ENCODE measurements at regions not wholly inside any gene's neighbourhood (a gene's known extent, or its start where the extent isn't known, plus 50 kb on each side); places are given as distances from the start of the nearest gene placed in this dataset.

DNA sequence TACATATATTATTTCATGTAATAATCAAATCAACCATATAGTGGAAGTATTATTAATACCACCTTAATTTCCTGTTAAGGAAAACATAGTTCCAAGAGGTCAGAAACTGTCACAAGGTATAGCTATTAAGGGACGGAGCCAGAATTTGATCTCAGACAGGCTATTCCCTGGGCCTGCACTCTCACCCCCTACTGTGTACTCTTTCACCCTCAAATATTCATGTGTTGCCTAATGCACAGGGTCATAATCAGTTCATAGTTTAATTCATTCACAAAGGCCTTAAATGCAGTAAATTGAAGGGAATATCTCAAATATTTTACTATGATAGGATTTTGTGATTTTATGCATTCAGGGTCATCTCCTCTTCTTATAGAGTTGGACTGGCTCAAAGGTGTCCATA lies 67.2 kb upstream of the IFNGR1 start:
- no peak for TF ChIP-seq POLR2A (IDR thresholded peaks at IDR 0.05)
- TF ChIP-seq, protein P1, sequence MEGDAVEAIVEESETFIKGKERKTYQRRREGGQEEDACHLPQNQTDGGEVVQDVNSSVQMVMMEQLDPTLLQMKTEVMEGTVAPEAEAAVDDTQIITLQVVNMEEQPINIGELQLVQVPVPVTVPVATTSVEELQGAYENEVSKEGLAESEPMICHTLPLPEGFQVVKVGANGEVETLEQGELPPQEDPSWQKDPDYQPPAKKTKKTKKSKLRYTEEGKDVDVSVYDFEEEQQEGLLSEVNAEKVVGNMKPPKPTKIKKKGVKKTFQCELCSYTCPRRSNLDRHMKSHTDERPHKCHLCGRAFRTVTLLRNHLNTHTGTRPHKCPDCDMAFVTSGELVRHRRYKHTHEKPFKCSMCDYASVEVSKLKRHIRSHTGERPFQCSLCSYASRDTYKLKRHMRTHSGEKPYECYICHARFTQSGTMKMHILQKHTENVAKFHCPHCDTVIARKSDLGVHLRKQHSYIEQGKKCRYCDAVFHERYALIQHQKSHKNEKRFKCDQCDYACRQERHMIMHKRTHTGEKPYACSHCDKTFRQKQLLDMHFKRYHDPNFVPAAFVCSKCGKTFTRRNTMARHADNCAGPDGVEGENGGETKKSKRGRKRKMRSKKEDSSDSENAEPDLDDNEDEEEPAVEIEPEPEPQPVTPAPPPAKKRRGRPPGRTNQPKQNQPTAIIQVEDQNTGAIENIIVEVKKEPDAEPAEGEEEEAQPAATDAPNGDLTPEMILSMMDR (IDR thresholded peaks at IDR 0.05) = no peak

Measured in lower leg skin (tissue), 3 donors.